ENCODE measurements at regions not wholly inside any gene's neighbourhood (a gene's known extent, or its start where the extent isn't known, plus 50 kb on each side); places are given as distances from the start of the nearest gene placed in this dataset.
A peak's percentile ranks its signal among the peaks of the same experiment; 100 is the strongest.

DNA sequence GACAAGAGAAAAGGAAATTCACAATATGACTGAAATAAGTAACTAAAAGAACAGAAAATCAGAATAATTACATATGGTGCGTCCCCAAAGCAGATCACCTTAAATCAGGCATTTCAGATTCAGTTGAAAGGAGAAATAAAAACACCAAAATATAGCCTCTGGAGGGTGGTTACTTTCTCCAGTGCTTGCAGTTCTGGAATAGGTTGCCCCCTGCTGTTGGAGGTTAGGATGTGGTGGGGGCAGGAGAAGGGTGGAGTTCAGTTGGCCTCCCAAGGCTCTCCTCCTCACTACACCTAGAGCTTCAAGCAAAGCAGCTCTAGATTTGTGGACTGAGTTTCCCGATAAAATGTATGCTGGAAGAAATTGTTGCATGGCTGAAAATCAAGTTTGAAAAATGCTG is 338.2 kb upstream of the TLE4 start:
- TF ChIP-seq CTCF (conservative IDR thresholded peaks at IDR 0.05; ENCODE audit: low read length): peak; percentile 77
- TF ChIP-seq EZH2phosphoT487 (IDR thresholded peaks at IDR 0.05; ENCODE audit: borderline replicate concordance): no peak
